HEK293 (cell line): ENCODE measurements at regions not wholly inside any gene's neighbourhood (a gene's known extent, or its start where the extent isn't known, plus 50 kb on each side); places are given as distances from the start of the nearest gene placed in this dataset.

Experiments used
- CTCF ChIA-PET: fragments of 350-600 bp; formaldehyde crosslinking; extraction: SDS; loops from one replicate; lab custom pipeline; 2021; ENCODE audit warnings: antibody characterized with exemption; lab: Yijun Ruan, JAX
- POLR2A ChIA-PET: fragments of 300-600 bp; formaldehyde crosslinking; extraction: SDS; loops from one replicate; lab custom pipeline; 2020; ENCODE audit warnings: antibody characterized with exemption, inconsistent platforms; lab: Yijun Ruan, JAX
- H3K27ac ChIP-seq: fragments of 200-500 bp; sonication (Bioruptor generic); 2 replicates; pipeline ENCODE4 v1.5.1; 2014; ENCODE audit warnings: low read depth, low read length, control low read depth, inconsistent platforms; ENCODE audit errors: extremely low read depth
- H3K36me3 ChIP-seq, 2 experiments: fragments of 200-500 bp in 1 of 2; sonication (Bioruptor generic) in 1 of 2; 1 replicate in 1 of 2; 2 replicates in 1 of 2; pipeline ENCODE4 v1.5.1; 2014 to 2017; ENCODE audit warnings: inconsistent platforms in 2 of 2, low read length in 2 of 2; ENCODE audit not compliant: control insufficient read depth in 2 of 2, insufficient read depth in 1 of 2
- H3K4me1 ChIP-seq: fragments of 200-500 bp; sonication (Bioruptor generic); 2 replicates; pipeline ENCODE4 v1.5.1; 2014; ENCODE audit warnings: mild to moderate bottlenecking, low read length, inconsistent platforms; ENCODE audit not compliant: control insufficient read depth, insufficient read depth
- H3K4me3 ChIP-seq: 2 replicates; pipeline ENCODE4 v1.5.1; 2011; ENCODE audit warnings: low read depth, mild to moderate bottlenecking, control low read depth, low read length, moderate library complexity
- H3K9me3 ChIP-seq: fragments of 200-500 bp; sonication (Bioruptor generic); 2 replicates; pipeline ENCODE4 v1.5.1; 2014; ENCODE audit warnings: low read depth, low read length, inconsistent platforms; ENCODE audit not compliant: control insufficient read depth, insufficient read depth
- FEZF1 ChIP-seq: fragments of 450-650 bp; formaldehyde crosslinking; IDR thresholded peaks from 2 replicates; pipeline ENCODE4 v1.5.1; 2016; ENCODE audit warnings: missing biosample characterization, missing genetic modification characterization
- GLI2 ChIP-seq: fragments of 450-650 bp; formaldehyde crosslinking; IDR thresholded peaks from 2 replicates; pipeline ENCODE4; 2017; ENCODE audit warnings: missing biosample characterization, missing genetic modification characterization, low read depth, borderline replicate concordance
- KLF17 ChIP-seq: fragments of 450-650 bp; formaldehyde crosslinking; IDR thresholded peaks from 2 replicates; pipeline ENCODE4 v1.5.1; 2016; ENCODE audit warnings: missing biosample characterization, missing genetic modification characterization
- MYNN ChIP-seq: fragments of 450-650 bp; formaldehyde crosslinking; IDR thresholded peaks from 2 replicates; pipeline ENCODE4 v1.5.1; 2016; ENCODE audit warnings: missing biosample characterization, missing genetic modification characterization, borderline replicate concordance
- SETDB1 ChIP-seq: IDR thresholded peaks from one replicate; pipeline ENCODE4 v1.6.1; 2017; ENCODE audit warnings: mild to moderate bottlenecking, low read length, moderate library complexity, mixed read lengths; ENCODE audit not compliant: insufficient read length
- ZBTB48 ChIP-seq: fragments of 450-650 bp; formaldehyde crosslinking; IDR thresholded peaks from 2 replicates; pipeline ENCODE4 v1.5.1; 2016; ENCODE audit warnings: missing biosample characterization, missing genetic modification characterization
- ZNF10 ChIP-seq: fragments of 450-650 bp; formaldehyde crosslinking; IDR thresholded peaks from 2 replicates; pipeline ENCODE4 v1.5.1; 2017; ENCODE audit warnings: missing biosample characterization, missing genetic modification characterization
- ZNF146 ChIP-seq: fragments of 450-650 bp; formaldehyde crosslinking; IDR thresholded peaks from 2 replicates; pipeline ENCODE4 v1.5.1; 2016; ENCODE audit warnings: missing biosample characterization, missing genetic modification characterization
- ZNF157 ChIP-seq: fragments of 450-650 bp; formaldehyde crosslinking; IDR thresholded peaks from 2 replicates; pipeline ENCODE4 v1.5.1; 2016; ENCODE audit warnings: missing biosample characterization, missing genetic modification characterization
- ZNF274 ChIP-seq, 2 experiments: fragments of 200-500 bp in 1 of 2; fragments of 450-650 bp in 1 of 2; sonication (Bioruptor generic) in 1 of 2; formaldehyde crosslinking in 1 of 2; IDR thresholded peaks; 2 replicates each; pipeline versions ENCODE4 v1.5.1 to v1.6.1; 2014 to 2016; ENCODE audit warnings: borderline replicate concordance in 1 of 2, inconsistent platforms in 1 of 2, low read length in 1 of 2, missing biosample characterization in 1 of 2, missing genetic modification characterization in 1 of 2
- ZNF280C ChIP-seq: fragments of 450-650 bp; formaldehyde crosslinking; IDR thresholded peaks from 2 replicates; pipeline ENCODE4 v1.5.1; 2016; ENCODE audit warnings: missing biosample characterization, missing genetic modification characterization
- ZNF354C ChIP-seq: fragments of 450-650 bp; formaldehyde crosslinking; IDR thresholded peaks from 2 replicates; pipeline ENCODE4 v1.5.1; 2016; ENCODE audit warnings: missing biosample characterization, missing genetic modification characterization, low read depth, borderline replicate concordance
- ZNF391 ChIP-seq: fragments of 450-650 bp; formaldehyde crosslinking; IDR thresholded peaks from 2 replicates; pipeline ENCODE4 v1.5.1; 2016; ENCODE audit warnings: low read depth, missing biosample characterization, missing genetic modification characterization, borderline replicate concordance
- ZNF521 ChIP-seq: fragments of 450-650 bp; formaldehyde crosslinking; IDR thresholded peaks from 2 replicates; pipeline ENCODE4 v1.5.1; 2017; ENCODE audit warnings: missing biosample characterization, mild to moderate bottlenecking, missing genetic modification characterization
- ZNF555 ChIP-seq: fragments of 450-650 bp; formaldehyde crosslinking; conservative IDR thresholded peaks from 2 replicates; pipeline ENCODE4 v1.5.1; 2017; ENCODE audit warnings: missing biosample characterization, mild to moderate bottlenecking, missing genetic modification characterization, inconsistent platforms
- ZNF585B ChIP-seq: fragments of 450-650 bp; formaldehyde crosslinking; IDR thresholded peaks from 2 replicates; pipeline ENCODE4 v1.5.1; 2016; ENCODE audit warnings: missing biosample characterization, missing genetic modification characterization
- ZNF677 ChIP-seq: fragments of 450-650 bp; IDR thresholded peaks from 2 replicates; pipeline ENCODE4 v1.5.0; 2018; ENCODE audit warnings: missing biosample characterization, mild to moderate bottlenecking, missing genetic modification characterization, moderate library complexity
- ZNF707 ChIP-seq: fragments of 450-650 bp; formaldehyde crosslinking; IDR thresholded peaks from 2 replicates; pipeline ENCODE4 v1.5.1; 2016; ENCODE audit warnings: missing biosample characterization, missing genetic modification characterization
- ZNF747 ChIP-seq: fragments of 450-650 bp; formaldehyde crosslinking; IDR thresholded peaks from 2 replicates; pipeline ENCODE4 v1.5.1; 2016; ENCODE audit warnings: missing biosample characterization, missing genetic modification characterization
- ZNF843 ChIP-seq: fragments of 450-650 bp; formaldehyde crosslinking; IDR thresholded peaks from 2 replicates; pipeline ENCODE4 v1.5.1; 2016; ENCODE audit warnings: missing biosample characterization, missing genetic modification characterization
- TF ChIP-seq, protein P1 (sequence below): fragments of 450-650 bp; formaldehyde crosslinking; IDR thresholded peaks from 2 replicates; pipeline ENCODE4 v1.5.1; 2016; ENCODE audit warnings: missing biosample characterization, missing genetic modification characterization, low read depth
- TF ChIP-seq, protein P2 (sequence below): fragments of 450-650 bp; formaldehyde crosslinking; conservative IDR thresholded peaks from 2 replicates; pipeline ENCODE4 v1.5.1; 2016; ENCODE audit warnings: low read depth, missing biosample characterization, missing genetic modification characterization

GRCh38 chr6:155528982-155529453, 73.4 kb upstream of the NOX3 start:
- CTCF ChIA-PET: interaction anchor here (0.7 to 2.3 kb wide), 8 partner anchors 8 to 1517 kb away, joined by 3 to 23 read pairs (median 3); no protein-coding TSS in a partner anchor
- no peaks in the 10 kb centered on the region for H3K4me1 ChIP-seq
- TF ChIP-seq ZNF677 (tag by site-specific recombination) (no peak), ZNF280C (tag by site-specific recombination) (no peak), SETDB1 (peak; percentile 38), ZNF521 (tag by site-specific recombination) (no peak)
- no peaks in the 10 kb centered on the region for H3K36me3 ChIP-seq
- POLR2A ChIA-PET: no interaction called here
- no peak overlapping the region for H3K4me3 ChIP-seq
- no peaks in the 10 kb centered on the region for H3K9me3 ChIP-seq
- no peak overlapping the region for H3K27ac ChIP-seq

DNA sequence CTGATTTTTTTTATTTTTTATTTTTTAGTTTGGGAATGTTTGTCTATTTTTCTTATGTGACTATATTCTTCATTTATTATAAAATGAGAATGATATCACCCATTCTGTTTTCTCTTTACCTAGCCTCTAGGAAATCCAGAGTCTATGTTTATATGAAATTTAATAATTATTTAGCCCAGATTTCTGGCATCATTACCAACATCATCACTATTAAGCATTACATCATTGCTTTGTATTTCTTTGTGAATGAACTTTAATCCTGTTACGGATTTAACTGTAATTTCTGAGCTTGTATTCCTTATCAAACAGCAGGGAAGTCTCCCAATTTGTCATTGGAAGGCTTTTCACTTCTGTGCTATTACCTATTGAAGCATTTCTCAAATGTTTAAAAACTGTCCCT, 72.7 kb upstream of the NOX3 start:
- no peak overlapping the region for H3K4me3 ChIP-seq
- H3K9me3 ChIP-seq: no peaks in the 10 kb centered on the region
- H3K4me1 ChIP-seq: no peaks in the 10 kb centered on the region
- POLR2A ChIA-PET: no interaction called here
- TF ChIP-seq, protein P1, sequence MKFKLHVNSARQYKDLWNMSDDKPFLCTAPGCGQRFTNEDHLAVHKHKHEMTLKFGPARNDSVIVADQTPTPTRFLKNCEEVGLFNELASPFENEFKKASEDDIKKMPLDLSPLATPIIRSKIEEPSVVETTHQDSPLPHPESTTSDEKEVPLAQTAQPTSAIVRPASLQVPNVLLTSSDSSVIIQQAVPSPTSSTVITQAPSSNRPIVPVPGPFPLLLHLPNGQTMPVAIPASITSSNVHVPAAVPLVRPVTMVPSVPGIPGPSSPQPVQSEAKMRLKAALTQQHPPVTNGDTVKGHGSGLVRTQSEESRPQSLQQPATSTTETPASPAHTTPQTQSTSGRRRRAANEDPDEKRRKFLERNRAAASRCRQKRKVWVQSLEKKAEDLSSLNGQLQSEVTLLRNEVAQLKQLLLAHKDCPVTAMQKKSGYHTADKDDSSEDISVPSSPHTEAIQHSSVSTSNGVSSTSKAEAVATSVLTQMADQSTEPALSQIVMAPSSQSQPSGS (tag by site-specific recombination): peak; percentile 71
- no peak for TF ChIP-seq ZNF274 (IDR thresholded peaks at IDR 0.05; ENCODE audit: low read length)
- no peak for TF ChIP-seq ZNF274 (tag by site-specific recombination; IDR thresholded peaks at IDR 0.05; ENCODE audit: borderline replicate concordance)
- TF ChIP-seq ZBTB48 (tag by site-specific recombination): no peak
- TF ChIP-seq, all 188 proteins: peak for 1
- CTCF ChIA-PET: interaction anchor here (0.7 to 2.3 kb wide), 4 partner anchors 201 to 1518 kb away, joined by 3 to 23 read pairs (median 4); no protein-coding TSS in a partner anchor
- no peak overlapping the region for H3K27ac ChIP-seq
- H3K36me3 ChIP-seq: no peaks in the 10 kb centered on the region

DNA sequence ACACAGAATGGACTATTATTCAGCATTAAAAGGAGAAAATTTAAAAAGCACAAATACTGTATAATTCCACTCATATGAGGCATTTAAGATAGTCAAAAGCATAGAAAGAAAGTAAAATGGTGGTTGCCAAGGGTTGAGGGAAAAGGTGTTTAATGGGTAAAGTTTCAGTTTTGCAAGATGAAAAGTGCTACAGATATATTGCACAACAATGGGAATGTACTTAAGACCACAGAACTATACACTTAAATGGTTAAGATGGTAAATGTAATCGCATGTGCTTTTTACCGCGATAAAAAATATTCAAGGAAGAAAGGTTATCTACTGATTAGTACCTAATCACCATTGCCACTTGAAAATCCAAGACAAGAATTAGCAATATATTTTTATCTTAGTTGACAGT, 71.8 kb upstream of the NOX3 start:
- Histone ChIP-seq H3K9me3 (no peaks in the 10 kb centered on the region), H3K36me3 (no peaks in the 10 kb centered on the region), H3K27ac (no peak overlapping the region), H3K4me1 (no peaks in the 10 kb centered on the region), H3K4me3 (no peak overlapping the region)
- ChIA-PET CTCF (no interaction called here), POLR2A (no interaction called here)
- TF ChIP-seq GLI2 (tag by site-specific recombination) (no peak), MYNN (tag by site-specific recombination) (no peak), FEZF1 (no peak), ZNF585B (tag by site-specific recombination) (no peak), ZNF843 (no peak), ZNF10 (tag by site-specific recombination) (no peak), ZNF157 (tag by site-specific recombination) (no peak), ZNF146 (tag by site-specific recombination) (no peak), ZNF747 (tag by site-specific recombination) (no peak), ZNF391 (tag by site-specific recombination) (no peak), ZNF707 (no peak), ZNF555 (tag by site-specific recombination) (no peak), KLF17 (tag by site-specific recombination) (no peak), ZNF354C (tag by site-specific recombination) (no peak)
- TF ChIP-seq, protein P2, sequence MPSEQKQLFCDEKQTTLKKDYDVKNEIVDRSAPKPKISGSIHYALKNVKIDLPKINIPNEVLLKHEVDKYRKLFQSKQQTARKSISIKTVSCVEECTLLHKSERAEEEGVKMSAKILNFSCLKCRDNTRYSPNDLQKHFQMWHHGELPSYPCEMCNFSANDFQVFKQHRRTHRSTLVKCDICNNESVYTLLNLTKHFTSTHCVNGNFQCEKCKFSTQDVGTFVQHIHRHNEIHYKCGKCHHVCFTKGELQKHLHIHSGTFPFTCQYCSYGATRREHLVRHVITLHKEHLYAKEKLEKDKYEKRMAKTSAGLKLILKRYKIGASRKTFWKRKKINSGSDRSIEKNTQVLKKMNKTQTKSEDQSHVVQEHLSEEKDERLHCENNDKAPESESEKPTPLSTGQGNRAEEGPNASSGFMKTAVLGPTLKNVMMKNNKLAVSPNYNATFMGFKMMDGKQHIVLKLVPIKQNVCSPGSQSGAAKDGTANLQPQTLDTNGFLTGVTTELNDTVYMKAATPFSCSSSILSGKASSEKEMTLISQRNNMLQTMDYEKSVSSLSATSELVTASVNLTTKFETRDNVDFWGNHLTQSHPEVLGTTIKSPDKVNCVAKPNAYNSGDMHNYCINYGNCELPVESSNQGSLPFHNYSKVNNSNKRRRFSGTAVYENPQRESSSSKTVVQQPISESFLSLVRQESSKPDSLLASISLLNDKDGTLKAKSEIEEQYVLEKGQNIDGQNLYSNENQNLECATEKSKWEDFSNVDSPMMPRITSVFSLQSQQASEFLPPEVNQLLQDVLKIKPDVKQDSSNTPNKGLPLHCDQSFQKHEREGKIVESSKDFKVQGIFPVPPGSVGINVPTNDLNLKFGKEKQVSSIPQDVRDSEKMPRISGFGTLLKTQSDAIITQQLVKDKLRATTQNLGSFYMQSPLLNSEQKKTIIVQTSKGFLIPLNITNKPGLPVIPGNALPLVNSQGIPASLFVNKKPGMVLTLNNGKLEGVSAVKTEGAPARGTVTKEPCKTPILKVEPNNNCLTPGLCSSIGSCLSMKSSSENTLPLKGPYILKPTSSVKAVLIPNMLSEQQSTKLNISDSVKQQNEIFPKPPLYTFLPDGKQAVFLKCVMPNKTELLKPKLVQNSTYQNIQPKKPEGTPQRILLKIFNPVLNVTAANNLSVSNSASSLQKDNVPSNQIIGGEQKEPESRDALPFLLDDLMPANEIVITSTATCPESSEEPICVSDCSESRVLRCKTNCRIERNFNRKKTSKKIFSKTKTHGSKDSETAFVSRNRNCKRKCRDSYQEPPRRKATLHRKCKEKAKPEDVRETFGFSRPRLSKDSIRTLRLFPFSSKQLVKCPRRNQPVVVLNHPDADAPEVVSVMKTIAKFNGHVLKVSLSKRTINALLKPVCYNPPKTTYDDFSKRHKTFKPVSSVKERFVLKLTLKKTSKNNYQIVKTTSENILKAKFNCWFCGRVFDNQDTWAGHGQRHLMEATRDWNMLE (tag by site-specific recombination): no peak
